HG02970 (cell line): ENCODE measurements at regions not wholly inside any gene's neighbourhood (a gene's known extent, or its start where the extent isn't known, plus 50 kb on each side); places are given as distances from the start of the nearest gene placed in this dataset.

Experiments used
- ATAC-seq: cut with Tn5 transposase; IDR thresholded peaks from one replicate; pipeline ENCODE4 v1.9.1; 2021; ENCODE audit warnings: mild to moderate bottlenecking, moderate library complexity, moderate number of reproducible peaks; ENCODE audit not compliant: unreplicated experiment, low FRiP score

GRCh38 chr20:52787216-52787615 lies 184.9 kb upstream of the TSHZ2 start:
- ATAC-seq = no peak

GRCh38 chr20:52785679-52786078 lies 186.5 kb upstream of the TSHZ2 start:
- no peak for ATAC-seq

GRCh38 chr20:52783769-52784168 lies 188.4 kb upstream of the TSHZ2 start:
- ATAC-seq = no peak

- no peak for ATAC-seq
Observed at GRCh38 chr20:52780462-52780861, 191.7 kb upstream of the TSHZ2 start.

GRCh38 chr20:52779125-52779524 lies 193.0 kb upstream of the TSHZ2 start:
- no peak for ATAC-seq

- no peak for ATAC-seq
Observed at GRCh38 chr20:52777171-52777570, 195.0 kb upstream of the TSHZ2 start.

- no peak for ATAC-seq
Observed at GRCh38 chr20:52775786-52776185, 196.4 kb upstream of the TSHZ2 start.

GRCh38 chr20:52768694-52769093 lies 203.5 kb upstream of the TSHZ2 start:
- ATAC-seq = no peak

GRCh38 chr20:52766645-52767435 lies 205.3 kb upstream of the TSHZ2 start:
- no peak for ATAC-seq

GRCh38 chr20:52763321-52763853 lies 208.8 kb upstream of the TSHZ2 start:
- no peak for ATAC-seq

GRCh38 chr20:52761867-52762266 lies 210.3 kb upstream of the TSHZ2 start:
- no peak for ATAC-seq

GRCh38 chr20:52760791-52761190 lies 211.4 kb upstream of the TSHZ2 start:
- ATAC-seq = no peak

GRCh38 chr20:52757411-52757810 lies 214.7 kb upstream of the TSHZ2 start:
- ATAC-seq = no peak

- no peak for ATAC-seq
Observed at GRCh38 chr20:52755744-52756143, 216.4 kb upstream of the TSHZ2 start.

- ATAC-seq = no peak
Observed at GRCh38 chr20:52754366-52754765, 217.8 kb upstream of the TSHZ2 start.

- ATAC-seq = no peak
Observed at GRCh38 chr20:52752023-52752422, 220.1 kb upstream of the TSHZ2 start.

- ATAC-seq = no peak
Observed at GRCh38 chr20:52751571-52751970, 220.6 kb upstream of the TSHZ2 start.

- no peak for ATAC-seq
Observed at GRCh38 chr20:52749938-52750337, 222.2 kb upstream of the TSHZ2 start.

GRCh38 chr20:52748990-52749389 lies 223.2 kb upstream of the TSHZ2 start:
- no peak for ATAC-seq

GRCh38 chr20:52748285-52748932 lies 223.7 kb upstream of the TSHZ2 start:
- ATAC-seq = no peak

GRCh38 chr20:52747845-52748284 lies 224.3 kb upstream of the TSHZ2 start:
- ATAC-seq = no peak

GRCh38 chr20:52746770-52747169 lies 225.4 kb upstream of the TSHZ2 start:
- ATAC-seq = no peak
